HEK293T (cell line): ENCODE measurements at regions not wholly inside any gene's neighbourhood (a gene's known extent, or its start where the extent isn't known, plus 50 kb on each side); places are given as distances from the start of the nearest gene placed in this dataset.

Experiments
- BHLHE40 ChIP-seq: fragments of 450-650 bp; IDR thresholded peaks from 2 replicates; pipeline ENCODE4 v1.6.1; 2016; ENCODE audit warnings: mild to moderate bottlenecking, moderate library complexity, borderline replicate concordance
- FOXM1 ChIP-seq: fragments of 450-650 bp; IDR thresholded peaks from 2 replicates; pipeline ENCODE4 v1.6.1; 2017; ENCODE audit warnings: mild to moderate bottlenecking, borderline replicate concordance
- HDGF ChIP-seq: fragments of 450-650 bp; IDR thresholded peaks from 2 replicates; pipeline ENCODE4 v1.6.1; 2017; ENCODE audit warnings: antibody characterized with exemption, borderline replicate concordance
- L3MBTL2 ChIP-seq: fragments of 450-650 bp; conservative IDR thresholded peaks from 2 replicates; pipeline ENCODE4 v1.6.1; 2016; ENCODE audit warnings: mild to moderate bottlenecking
- NFRKB ChIP-seq: fragments of 450-650 bp; IDR thresholded peaks from 2 replicates; pipeline ENCODE4 v1.6.1; 2016; ENCODE audit warnings: mild to moderate bottlenecking, moderate library complexity
- SP1 ChIP-seq: fragments of 450-650 bp; IDR thresholded peaks from 2 replicates; pipeline ENCODE4 v1.6.1; 2017
- TARDBP ChIP-seq: fragments of 450-650 bp; IDR thresholded peaks from 2 replicates; pipeline ENCODE4 v1.6.1; 2016
- ZNF384 ChIP-seq: fragments of 450-650 bp; IDR thresholded peaks from 2 replicates; pipeline ENCODE4 v1.6.1; 2016

DNA sequence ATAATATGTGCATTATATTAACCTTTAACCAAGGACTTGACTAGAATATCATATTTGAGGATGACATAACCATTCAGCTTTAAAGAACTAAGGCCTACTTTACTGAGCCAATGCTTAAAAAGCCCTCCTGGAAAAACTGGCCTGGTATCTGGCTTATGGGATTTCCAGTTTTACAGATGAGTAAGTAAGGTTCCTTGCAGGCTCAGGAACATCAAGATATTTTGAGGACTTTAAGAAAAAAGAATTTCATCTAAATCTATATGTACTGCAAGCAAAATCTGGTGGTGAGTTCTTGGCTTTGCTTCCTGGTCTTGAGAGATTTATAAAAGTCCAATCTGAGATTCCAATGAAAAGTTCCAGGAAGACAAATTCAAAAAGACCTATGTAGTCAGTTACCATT, 417.0 kb upstream of the NRXN1 start:
- TF ChIP-seq NFRKB (no peak), FOXM1 (no peak), BHLHE40 (no peak), TARDBP (no peak), SP1 (no peak), HDGF (no peak), L3MBTL2 (no peak), ZNF384 (no peak)
